ENCODE measurements at regions not wholly inside any gene's neighbourhood (a gene's known extent, or its start where the extent isn't known, plus 50 kb on each side); places are given as distances from the start of the nearest gene placed in this dataset.

DNA sequence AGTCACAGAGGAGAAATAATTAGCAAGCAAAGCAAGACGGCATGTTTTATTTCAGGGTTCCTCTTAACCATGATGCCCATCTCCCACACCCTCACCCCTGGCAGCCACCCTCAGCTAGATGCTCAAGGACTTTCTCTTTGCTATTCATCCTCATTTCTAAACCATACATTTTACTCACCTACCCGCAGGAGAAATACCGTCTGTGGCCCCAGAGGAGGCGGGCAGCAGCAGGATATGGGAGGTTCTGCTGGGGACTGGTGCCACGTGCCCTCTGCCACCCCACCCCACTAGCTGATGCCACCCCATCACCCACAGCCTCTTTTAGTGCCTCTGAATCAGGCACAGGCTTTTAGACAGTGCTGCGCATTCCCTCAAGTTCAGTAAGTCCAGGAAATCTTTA, 168.7 kb upstream of the ITGB1 start:
- H3K4me3 ChIP-seq (ENCODE audit: low read length): no peak overlapping the region
- no peaks in the 10 kb centered on the region for H3K9me3 ChIP-seq (ENCODE audit: control insufficient read depth, low read depth, low read length)
- H3K27me3 ChIP-seq (ENCODE audit: control insufficient read depth, insufficient read depth, low read length): no peaks in the 10 kb centered on the region
- H3K9ac ChIP-seq (ENCODE audit: low read length): no peak overlapping the region
- H3K36me3 ChIP-seq (ENCODE audit: control insufficient read depth, low read depth, low read length): no peaks in the 10 kb centered on the region
- no peak overlapping the region for H3K27ac ChIP-seq (ENCODE audit: low read length)
- no peaks in the 10 kb centered on the region for H3K4me1 ChIP-seq (ENCODE audit: control insufficient read depth, low read depth, low read length)

- no peak overlapping the region for H3K27ac ChIP-seq (ENCODE audit: low read length)
- no peak overlapping the region for H3K9ac ChIP-seq (ENCODE audit: low read length)
Observed at GRCh38 chr10:33125522-33126517, 167.8 kb upstream of the ITGB1 start.

GRCh38 chr10:33125111-33125510, 167.1 kb upstream of the ITGB1 start:
- Histone ChIP-seq H3K9me3 (ENCODE audit: control insufficient read depth, low read depth, low read length) (no peaks in the 10 kb centered on the region), H3K36me3 (ENCODE audit: control insufficient read depth, low read depth, low read length) (no peaks in the 10 kb centered on the region), H3K4me3 (ENCODE audit: low read length) (no peak overlapping the region), H3K4me1 (ENCODE audit: control insufficient read depth, low read depth, low read length) (peaks cover 2% of the 10 kb centered on the region), H3K27me3 (ENCODE audit: control insufficient read depth, insufficient read depth, low read length) (no peaks in the 10 kb centered on the region), H3K27ac (ENCODE audit: low read length) (no peak overlapping the region), H3K9ac (ENCODE audit: low read length) (no peak overlapping the region)

More at GRCh38 chr10:33125522-33126517, 167.8 kb upstream of the ITGB1 start:
- no peaks in the 10 kb centered on the region for H3K4me1 ChIP-seq (ENCODE audit: control insufficient read depth, low read depth, low read length)
- H3K27me3 ChIP-seq (ENCODE audit: control insufficient read depth, insufficient read depth, low read length): no peaks in the 10 kb centered on the region
- H3K36me3 ChIP-seq (ENCODE audit: control insufficient read depth, low read depth, low read length): no peaks in the 10 kb centered on the region
- no peak overlapping the region for H3K4me3 ChIP-seq (ENCODE audit: low read length)
- no peaks in the 10 kb centered on the region for H3K9me3 ChIP-seq (ENCODE audit: control insufficient read depth, low read depth, low read length)

- H3K9ac ChIP-seq (ENCODE audit: low read length): no peak overlapping the region
Observed at GRCh38 chr10:33123680-33124079, 165.7 kb upstream of the ITGB1 start.

GRCh38 chr10:33122014-33122809, 164.2 kb upstream of the ITGB1 start:
- no peaks in the 10 kb centered on the region for H3K9me3 ChIP-seq (ENCODE audit: control insufficient read depth, low read depth, low read length)
- no peak overlapping the region for H3K27ac ChIP-seq (ENCODE audit: low read length)
- H3K36me3 ChIP-seq (ENCODE audit: control insufficient read depth, low read depth, low read length): no peaks in the 10 kb centered on the region
- H3K27me3 ChIP-seq (ENCODE audit: control insufficient read depth, insufficient read depth, low read length): no peaks in the 10 kb centered on the region
- no peak overlapping the region for H3K9ac ChIP-seq (ENCODE audit: low read length)
- peaks cover 5% of the 10 kb centered on the region for H3K4me1 ChIP-seq (ENCODE audit: control insufficient read depth, low read depth, low read length)
- no peak overlapping the region for H3K4me3 ChIP-seq (ENCODE audit: low read length)

More at GRCh38 chr10:33123680-33124079, 165.7 kb upstream of the ITGB1 start:
- no peak overlapping the region for H3K27ac ChIP-seq (ENCODE audit: low read length)
- H3K36me3 ChIP-seq (ENCODE audit: control insufficient read depth, low read depth, low read length): no peaks in the 10 kb centered on the region
- H3K4me1 ChIP-seq (ENCODE audit: control insufficient read depth, low read depth, low read length): peaks cover 5% of the 10 kb centered on the region
- H3K4me3 ChIP-seq (ENCODE audit: low read length): no peak overlapping the region
- no peaks in the 10 kb centered on the region for H3K27me3 ChIP-seq (ENCODE audit: control insufficient read depth, insufficient read depth, low read length)
- no peaks in the 10 kb centered on the region for H3K9me3 ChIP-seq (ENCODE audit: control insufficient read depth, low read depth, low read length)

- Histone ChIP-seq H3K27me3 (ENCODE audit: control insufficient read depth, insufficient read depth, low read length) (no peaks in the 10 kb centered on the region), H3K4me3 (ENCODE audit: low read length) (no peak overlapping the region), H3K27ac (ENCODE audit: low read length) (no peak overlapping the region), H3K36me3 (ENCODE audit: control insufficient read depth, low read depth, low read length) (no peaks in the 10 kb centered on the region), H3K4me1 (ENCODE audit: control insufficient read depth, low read depth, low read length) (peaks cover 5% of the 10 kb centered on the region), H3K9me3 (ENCODE audit: control insufficient read depth, low read depth, low read length) (no peaks in the 10 kb centered on the region), H3K9ac (ENCODE audit: low read length) (no peak overlapping the region)
Observed at GRCh38 chr10:33120700-33121099, 162.7 kb upstream of the ITGB1 start.

DNA sequence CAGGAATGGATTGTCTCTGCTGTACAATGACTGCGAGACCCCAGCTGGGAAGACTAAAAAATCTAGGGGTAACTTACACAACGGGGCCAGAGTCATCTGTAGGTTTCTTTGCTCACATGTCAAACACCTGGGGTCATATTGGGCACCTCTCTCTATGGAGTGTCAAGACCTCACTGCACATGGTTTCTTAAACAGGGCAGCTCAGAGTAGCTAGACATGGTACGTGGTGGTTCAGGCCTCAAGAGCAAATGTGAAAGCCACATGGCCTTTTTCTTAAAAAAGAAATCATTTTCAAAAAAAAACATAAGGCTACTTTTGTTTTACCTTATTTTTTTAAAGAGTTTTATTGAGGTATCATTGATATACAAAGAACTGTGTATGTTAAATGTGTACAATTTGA, 162.2 kb upstream of the ITGB1 start:
- Histone ChIP-seq H3K36me3 (ENCODE audit: control insufficient read depth, low read depth, low read length) (no peaks in the 10 kb centered on the region), H3K27me3 (ENCODE audit: control insufficient read depth, insufficient read depth, low read length) (no peaks in the 10 kb centered on the region), H3K4me3 (ENCODE audit: low read length) (no peak overlapping the region), H3K9ac (ENCODE audit: low read length) (no peak overlapping the region), H3K9me3 (ENCODE audit: control insufficient read depth, low read depth, low read length) (no peaks in the 10 kb centered on the region), H3K4me1 (ENCODE audit: control insufficient read depth, low read depth, low read length) (peaks cover 5% of the 10 kb centered on the region), H3K27ac (ENCODE audit: low read length) (no peak overlapping the region)

DNA sequence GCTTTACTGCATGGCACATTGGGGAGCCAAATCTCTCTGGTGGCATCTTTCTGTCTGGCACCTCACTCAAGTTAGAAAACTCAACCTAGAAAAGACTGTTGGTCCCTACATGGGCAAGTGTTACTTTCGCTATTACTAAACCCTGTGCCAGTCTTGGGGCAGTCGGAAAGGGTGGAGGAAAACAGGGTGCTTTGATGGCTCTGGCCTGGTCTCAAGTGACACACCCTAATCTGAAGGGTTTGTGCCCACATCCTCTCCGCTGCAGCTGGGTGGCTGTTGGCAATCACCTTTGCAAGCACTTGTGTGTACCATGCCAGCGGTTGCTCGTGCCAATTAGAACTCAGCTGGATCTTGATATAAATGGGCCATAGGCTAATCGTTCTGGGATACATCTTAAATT, 159.8 kb upstream of the ITGB1 start:
- H3K36me3 ChIP-seq (ENCODE audit: control insufficient read depth, low read depth, low read length): no peaks in the 10 kb centered on the region
- H3K9me3 ChIP-seq (ENCODE audit: control insufficient read depth, low read depth, low read length): no peaks in the 10 kb centered on the region
- H3K27me3 ChIP-seq (ENCODE audit: control insufficient read depth, insufficient read depth, low read length): no peaks in the 10 kb centered on the region
- H3K4me3 ChIP-seq (ENCODE audit: low read length): no peak overlapping the region
- H3K9ac ChIP-seq (ENCODE audit: low read length): no peak overlapping the region
- no peak overlapping the region for H3K27ac ChIP-seq (ENCODE audit: low read length)
- peaks cover 5% of the 10 kb centered on the region for H3K4me1 ChIP-seq (ENCODE audit: control insufficient read depth, low read depth, low read length)

DNA sequence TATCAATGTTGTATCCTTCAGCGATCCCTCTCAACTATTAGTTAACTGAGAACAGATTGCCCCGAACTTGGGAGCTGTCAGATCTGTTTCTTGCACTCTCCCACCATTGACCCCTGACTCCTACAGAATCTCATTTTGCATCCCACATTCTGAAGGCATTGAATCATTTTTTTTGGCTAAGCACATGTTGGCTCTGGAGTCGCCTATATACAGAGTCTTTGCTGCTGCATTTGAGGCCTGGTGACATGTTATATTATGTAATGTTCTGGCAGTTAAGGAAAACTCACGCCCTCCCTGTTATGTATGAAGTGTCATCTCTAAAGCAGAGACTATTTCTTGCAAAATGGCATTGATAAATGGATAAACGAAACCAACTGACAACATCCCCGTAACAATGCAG, 159.2 kb upstream of the ITGB1 start:
- H3K9me3 ChIP-seq (ENCODE audit: control insufficient read depth, low read depth, low read length): no peaks in the 10 kb centered on the region
- H3K9ac ChIP-seq (ENCODE audit: low read length): no peak overlapping the region
- H3K27me3 ChIP-seq (ENCODE audit: control insufficient read depth, insufficient read depth, low read length): no peaks in the 10 kb centered on the region
- H3K36me3 ChIP-seq (ENCODE audit: control insufficient read depth, low read depth, low read length): no peaks in the 10 kb centered on the region
- H3K4me3 ChIP-seq (ENCODE audit: low read length): no peak overlapping the region
- no peak overlapping the region for H3K27ac ChIP-seq (ENCODE audit: low read length)
- H3K4me1 ChIP-seq (ENCODE audit: control insufficient read depth, low read depth, low read length): peaks cover 5% of the 10 kb centered on the region

GRCh38 chr10:33115738-33116719, 158.0 kb upstream of the ITGB1 start:
- Histone ChIP-seq H3K9ac (ENCODE audit: low read length) (no peak overlapping the region), H3K36me3 (ENCODE audit: control insufficient read depth, low read depth, low read length) (no peaks in the 10 kb centered on the region), H3K9me3 (ENCODE audit: control insufficient read depth, low read depth, low read length) (no peaks in the 10 kb centered on the region), H3K4me3 (ENCODE audit: low read length) (no peak overlapping the region), H3K4me1 (ENCODE audit: control insufficient read depth, low read depth, low read length) (peaks cover 5% of the 10 kb centered on the region), H3K27ac (ENCODE audit: low read length) (no peak overlapping the region), H3K27me3 (ENCODE audit: control insufficient read depth, insufficient read depth, low read length) (no peaks in the 10 kb centered on the region)
